MM.1S (cell line): ENCODE measurements at regions not wholly inside any gene's neighbourhood (a gene's known extent, or its start where the extent isn't known, plus 50 kb on each side); places are given as distances from the start of the nearest gene placed in this dataset.

Source experiments
- EZH2 ChIP-seq: fragments of 300-600 bp; sonication (generic); optimal IDR thresholded peaks from 2 replicates; pipeline ENCODE3; 2017; ENCODE audit warnings: low read depth, mild to moderate bottlenecking, antibody characterized with exemption, low read length, mixed read lengths
- TF ChIP-seq, protein P1 (sequence below): fragments of 300-600 bp; sonication (generic); IDR thresholded peaks from 2 replicates; pipeline ENCODE4 v1.5.1; 2016; ENCODE audit warnings: antibody characterized with exemption, low read length, mixed read lengths

GRCh38 chr9:1495282-1496030 lies 445.3 kb downstream of the DMRT2 start:
- TF ChIP-seq, protein P1, sequence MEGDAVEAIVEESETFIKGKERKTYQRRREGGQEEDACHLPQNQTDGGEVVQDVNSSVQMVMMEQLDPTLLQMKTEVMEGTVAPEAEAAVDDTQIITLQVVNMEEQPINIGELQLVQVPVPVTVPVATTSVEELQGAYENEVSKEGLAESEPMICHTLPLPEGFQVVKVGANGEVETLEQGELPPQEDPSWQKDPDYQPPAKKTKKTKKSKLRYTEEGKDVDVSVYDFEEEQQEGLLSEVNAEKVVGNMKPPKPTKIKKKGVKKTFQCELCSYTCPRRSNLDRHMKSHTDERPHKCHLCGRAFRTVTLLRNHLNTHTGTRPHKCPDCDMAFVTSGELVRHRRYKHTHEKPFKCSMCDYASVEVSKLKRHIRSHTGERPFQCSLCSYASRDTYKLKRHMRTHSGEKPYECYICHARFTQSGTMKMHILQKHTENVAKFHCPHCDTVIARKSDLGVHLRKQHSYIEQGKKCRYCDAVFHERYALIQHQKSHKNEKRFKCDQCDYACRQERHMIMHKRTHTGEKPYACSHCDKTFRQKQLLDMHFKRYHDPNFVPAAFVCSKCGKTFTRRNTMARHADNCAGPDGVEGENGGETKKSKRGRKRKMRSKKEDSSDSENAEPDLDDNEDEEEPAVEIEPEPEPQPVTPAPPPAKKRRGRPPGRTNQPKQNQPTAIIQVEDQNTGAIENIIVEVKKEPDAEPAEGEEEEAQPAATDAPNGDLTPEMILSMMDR, result no peak
- no peak for TF ChIP-seq EZH2
